HCT116 (cell line): ENCODE measurements at regions not wholly inside any gene's neighbourhood (a gene's known extent, or its start where the extent isn't known, plus 50 kb on each side); places are given as distances from the start of the nearest gene placed in this dataset.

Source experiments
- ATAC-seq: fragments of 200-7000 bp; cut with Tn5 transposase; 2 replicates; pipeline ENCODE4 v1.9.1; 2020; ENCODE audit warnings: mild to moderate bottlenecking, moderate library complexity
- BruUV-seq: library from RNA; stranded (reverse); fragments of 400-500 nt; replicated peaks from 2 replicates; lab custom pipeline; 2021; lab: Mats Ljungman, UMichigan
- CTCF ChIA-PET: fragments of 300-600 bp; sonication (Branson Sonifier 250); formaldehyde crosslinking; loops from one replicate; lab custom pipeline; 2021; ENCODE audit warnings: antibody characterized with exemption; lab: Charles Lee
- POLR2A ChIA-PET: fragments of 300-600, 350-600 bp; sonication (Branson Sonifier 250); formaldehyde crosslinking; loops from one replicate; lab custom pipeline; 2021; ENCODE audit warnings: antibody characterized with exemption; lab: Charles Lee
- RAD21 ChIA-PET, 2 experiments: fragments of 300-600 bp; sonication (Branson Sonifier 250); formaldehyde crosslinking; loops; one replicate each; lab custom pipeline; 2023; ENCODE audit warnings: low total read pairs in 2 of 2; ENCODE audit not compliant: uncharacterized antibody in 2 of 2, unreplicated experiment in 2 of 2, low non-redundant PET in 1 of 2; lab: Charles Lee
- DNase-seq: peaks from one replicate; pipeline ENCODE4 v3.0.0-alpha.2; 2010; ENCODE audit warnings: low read depth, low spot score
- H2AFZ ChIP-seq: fragments of 200-600 bp; shearing (Covaris generic), sonication (generic); 2 replicates; pipeline ENCODE4 v1.6.1; 2017; ENCODE audit warnings: low read depth, mixed run types, mixed read lengths, antibody characterized with exemption, low read length; ENCODE audit not compliant: poor library complexity, severe bottlenecking
- H3K27ac ChIP-seq: 2 replicates; pipeline ENCODE4 v1.5.1; 2012; ENCODE audit warnings: low read depth, low read length
- H3K27me3 ChIP-seq: fragments of 200-600 bp; sonication (generic); 2 replicates; pipeline ENCODE4 v1.6.1; 2016; ENCODE audit warnings: mixed run types, low read length, mixed read lengths; ENCODE audit not compliant: insufficient read depth
- H3K36me3 ChIP-seq, 2 experiments: fragments of 200-500 bp in 1 of 2; fragments of 200-600 bp in 1 of 2; sonication (Bioruptor generic) in 1 of 2; sonication (generic) in 1 of 2; 2 replicates each; pipeline versions ENCODE4 v1.5.1 to v1.6.1; 2014 to 2016; ENCODE audit warnings: low read length in 2 of 2, inconsistent platforms in 1 of 2, mixed read lengths in 1 of 2, mixed run types in 1 of 2; ENCODE audit not compliant: insufficient read depth in 2 of 2, control insufficient read depth in 1 of 2
- H3K4me1 ChIP-seq, 2 experiments: fragments of 200-600 bp in 1 of 2; sonication (generic) in 1 of 2; 2 replicates each; pipeline versions ENCODE4 v1.5.1 to v1.6.1; 2012 to 2017; ENCODE audit warnings: low read length in 2 of 2, inconsistent platforms in 1 of 2, mild to moderate bottlenecking in 1 of 2, mixed read lengths in 1 of 2, mixed run types in 1 of 2, moderate library complexity in 1 of 2; ENCODE audit not compliant: insufficient read depth in 2 of 2, control insufficient read depth in 1 of 2
- H3K4me2 ChIP-seq: fragments of 200-600 bp; sonication (generic); 2 replicates; pipeline ENCODE4 v1.6.1; 2017; ENCODE audit warnings: mixed run types, low read length, mixed read lengths
- H3K4me3 ChIP-seq, 2 experiments: fragments of 200-600 bp in 1 of 2; sonication (generic) in 1 of 2; replicated peaks in 1 of 2; 2 replicates each; pipeline ENCODE4 v1.5.1; 2011 to 2016; ENCODE audit warnings: low read length in 2 of 2, control low read depth in 1 of 2, low read depth in 1 of 2, mild to moderate bottlenecking in 1 of 2, mixed read lengths in 1 of 2, mixed run types in 1 of 2
- H3K79me2 ChIP-seq: fragments of 200-600 bp; sonication (generic); 2 replicates; pipeline ENCODE4 v1.6.1; 2017; ENCODE audit warnings: mild to moderate bottlenecking, mixed run types, low read length, moderate library complexity, mixed read lengths; ENCODE audit not compliant: insufficient read depth
- H3K9ac ChIP-seq: fragments of 200-600 bp; sonication (generic); 2 replicates; pipeline ENCODE4 v1.6.1; 2016; ENCODE audit warnings: low read length, mixed read lengths
- H3K9me2 ChIP-seq: fragments of 200-600 bp; sonication (generic), shearing (Covaris generic); 2 replicates; pipeline ENCODE4 v1.6.1; 2017; ENCODE audit warnings: mixed run types, mild to moderate bottlenecking, moderate library complexity; ENCODE audit not compliant: insufficient read depth
- H3K9me3 ChIP-seq, 2 experiments: fragments of 200-500 bp in 1 of 2; fragments of 200-600 bp in 1 of 2; sonication (Bioruptor generic) in 1 of 2; sonication (generic) in 1 of 2; 2 replicates each; pipeline ENCODE4 v1.6.1; 2014 to 2017; ENCODE audit warnings: low read length in 2 of 2, mixed read lengths in 2 of 2, inconsistent platforms in 1 of 2, low read depth in 1 of 2, mild to moderate bottlenecking in 1 of 2, mixed run types in 1 of 2, moderate library complexity in 1 of 2; ENCODE audit not compliant: control insufficient read depth in 1 of 2, insufficient read depth in 1 of 2
- H4K20me1 ChIP-seq: fragments of 200-600 bp; sonication (generic), shearing (Covaris generic); 2 replicates; pipeline ENCODE4 v1.6.1; 2017; ENCODE audit warnings: mixed run types, mild to moderate bottlenecking, moderate library complexity; ENCODE audit not compliant: insufficient read depth
- CBX3 ChIP-seq: IDR thresholded peaks from 2 replicates; pipeline ENCODE4 v1.6.1; 2012; ENCODE audit warnings: low read depth
- CEBPB ChIP-seq: IDR thresholded peaks from 2 replicates; pipeline ENCODE4 v1.6.1; 2012; ENCODE audit warnings: low read depth
- EGR1 ChIP-seq: IDR thresholded peaks from 2 replicates; pipeline ENCODE4 v1.6.1; 2012; ENCODE audit warnings: low read depth
- ELF1 ChIP-seq: IDR thresholded peaks from 2 replicates; pipeline ENCODE4 v1.6.1; 2012; ENCODE audit warnings: low read depth, borderline replicate concordance
- EZH2 ChIP-seq: fragments of 200-600 bp; sonication (generic); IDR thresholded peaks from 2 replicates; pipeline ENCODE4 v1.6.1; 2017; ENCODE audit warnings: antibody characterized with exemption, mixed run types
- EZH2phosphoT487 ChIP-seq: fragments of 200-600 bp; IDR thresholded peaks from 2 replicates; pipeline ENCODE4 v1.6.1; 2018; ENCODE audit warnings: antibody characterized with exemption, borderline replicate concordance
- JUND ChIP-seq: IDR thresholded peaks from 2 replicates; pipeline ENCODE4 v1.6.1; 2012
- POLR2A ChIP-seq: IDR thresholded peaks from 2 replicates; pipeline ENCODE4 v1.7.0; 2011; ENCODE audit warnings: borderline replicate concordance; ENCODE audit not compliant: insufficient read depth, insufficient read length; ENCODE audit errors: extremely low read depth
- POLR2AphosphoS5 ChIP-seq: IDR thresholded peaks from 2 replicates; pipeline ENCODE4 v1.6.1; 2011; ENCODE audit warnings: mild to moderate bottlenecking, low read depth, low read length, moderate library complexity
- RAD21 ChIP-seq: IDR thresholded peaks from 2 replicates; pipeline ENCODE4 v1.6.1; 2012; ENCODE audit warnings: low read depth, mild to moderate bottlenecking
- SIN3A ChIP-seq: IDR thresholded peaks from 2 replicates; pipeline ENCODE4 v1.6.1; 2012; ENCODE audit warnings: low read depth
- SRF ChIP-seq: IDR thresholded peaks from 2 replicates; pipeline ENCODE4 v1.6.1; 2012; ENCODE audit warnings: low read depth
- YY1 ChIP-seq: IDR thresholded peaks from 2 replicates; pipeline ENCODE4 v1.6.1; 2011; ENCODE audit warnings: low read length, low read depth, moderate library complexity, mild to moderate bottlenecking; ENCODE audit not compliant: insufficient replicate concordance; ENCODE audit errors: extremely low read depth
- ZFX ChIP-seq: fragments of 450-650 bp; IDR thresholded peaks from 2 replicates; pipeline ENCODE4 v1.6.1; 2017
- ZNF274 ChIP-seq: fragments of 200-500 bp; sonication (Bioruptor generic); IDR thresholded peaks from 2 replicates; pipeline ENCODE4 v1.6.1; 2014; ENCODE audit warnings: mild to moderate bottlenecking, low read depth, low read length, inconsistent platforms
- intact Hi-C: fragments of 100-400 bp; cut with micrococcal nuclease; formaldehyde crosslinking; loops from 2 replicates; pipeline ENCODE4 v1.10.0; 2022
- TF ChIP-seq, protein P1 (sequence below), 3 experiments: fragments of 200-600 bp in 1 of 3; sonication (generic) in 1 of 3; IDR thresholded peaks in 2 of 3; conservative IDR thresholded peaks in 1 of 3; 2 replicates each; pipeline ENCODE4 v1.5.1; 2012 to 2017; ENCODE audit warnings: low read depth in 2 of 3, low read length in 2 of 3, antibody characterized with exemption in 1 of 3, borderline replicate concordance in 1 of 3, control low read depth in 1 of 3, mild to moderate bottlenecking in 1 of 3, mixed read lengths in 1 of 3, mixed run types in 1 of 3, moderate library complexity in 1 of 3; ENCODE audit not compliant: insufficient read depth in 1 of 3
- TF ChIP-seq, protein P2 (sequence below): IDR thresholded peaks from 2 replicates; pipeline ENCODE4 v1.6.1; 2012
- TF ChIP-seq, protein P3 (sequence below): IDR thresholded peaks from 2 replicates; pipeline ENCODE4 v1.6.1; 2011; ENCODE audit warnings: mild to moderate bottlenecking, low read length, moderate library complexity; ENCODE audit not compliant: insufficient replicate concordance; ENCODE audit errors: extremely low read depth
- TF ChIP-seq, protein P4 (sequence below): IDR thresholded peaks from 2 replicates; pipeline ENCODE4 v1.6.1; 2012

DNA sequence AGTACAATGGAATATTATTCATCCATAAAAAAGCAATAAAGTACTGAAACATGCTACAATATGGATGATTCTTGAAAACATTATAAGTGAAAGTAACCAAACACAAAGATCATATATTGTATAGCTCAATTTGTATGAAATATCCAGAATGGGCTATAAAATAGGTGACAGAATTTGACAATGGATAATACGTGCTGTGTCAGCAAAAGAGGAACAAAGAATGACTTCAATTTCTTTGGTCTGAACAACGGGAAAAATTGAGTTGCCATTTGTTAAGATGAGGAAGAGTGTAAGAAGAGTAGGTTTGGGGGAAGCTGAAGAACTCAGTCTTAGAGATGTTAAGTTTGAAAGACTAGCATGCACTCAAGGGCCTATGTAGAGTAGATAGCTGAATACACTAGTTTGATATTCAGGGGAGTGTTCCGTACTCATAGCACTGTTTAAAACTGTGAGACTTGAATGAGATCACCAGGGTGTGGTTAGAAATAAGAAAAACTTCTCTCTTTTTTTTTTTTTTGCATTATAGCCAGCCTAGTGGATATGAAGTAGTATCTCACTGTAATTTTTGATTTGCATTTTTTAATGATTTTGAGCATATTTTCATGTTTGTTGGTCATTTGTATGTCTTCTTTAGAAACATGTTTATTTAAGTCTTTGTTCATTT, 213.6 kb downstream of the NR4A2 start:
- no peaks in the 10 kb centered on the region for H3K9me3 ChIP-seq
- H3K4me3 ChIP-seq, result no peak overlapping the region
- no peaks in the 10 kb centered on the region; a peak in 1 of 4 replicates for H3K4me1 ChIP-seq
- no peak overlapping the region for H2AFZ ChIP-seq
- ATAC-seq (no peak), DNase-seq (no peak)
- POLR2A ChIA-PET, result no interaction called here
- H3K9ac ChIP-seq, result no peak overlapping the region
- no peaks in the 10 kb centered on the region for H3K79me2 ChIP-seq
- no peaks in the 10 kb centered on the region for H4K20me1 ChIP-seq
- H3K27me3 ChIP-seq, result no peaks in the 10 kb centered on the region
- no peaks in the 10 kb centered on the region for H3K9me2 ChIP-seq
- TF ChIP-seq EGR1 (no peak), YY1 (no peak), SRF (no peak), CBX3 (no peak), POLR2A (no peak), EZH2phosphoT487 (no peak), EZH2 (no peak), JUND (no peak), ELF1 (no peak), SIN3A (no peak), ZNF274 (no peak), CEBPB (no peak), POLR2AphosphoS5 (no peak), ZFX (no peak), RAD21 (no peak)
- TF ChIP-seq, protein P1, sequence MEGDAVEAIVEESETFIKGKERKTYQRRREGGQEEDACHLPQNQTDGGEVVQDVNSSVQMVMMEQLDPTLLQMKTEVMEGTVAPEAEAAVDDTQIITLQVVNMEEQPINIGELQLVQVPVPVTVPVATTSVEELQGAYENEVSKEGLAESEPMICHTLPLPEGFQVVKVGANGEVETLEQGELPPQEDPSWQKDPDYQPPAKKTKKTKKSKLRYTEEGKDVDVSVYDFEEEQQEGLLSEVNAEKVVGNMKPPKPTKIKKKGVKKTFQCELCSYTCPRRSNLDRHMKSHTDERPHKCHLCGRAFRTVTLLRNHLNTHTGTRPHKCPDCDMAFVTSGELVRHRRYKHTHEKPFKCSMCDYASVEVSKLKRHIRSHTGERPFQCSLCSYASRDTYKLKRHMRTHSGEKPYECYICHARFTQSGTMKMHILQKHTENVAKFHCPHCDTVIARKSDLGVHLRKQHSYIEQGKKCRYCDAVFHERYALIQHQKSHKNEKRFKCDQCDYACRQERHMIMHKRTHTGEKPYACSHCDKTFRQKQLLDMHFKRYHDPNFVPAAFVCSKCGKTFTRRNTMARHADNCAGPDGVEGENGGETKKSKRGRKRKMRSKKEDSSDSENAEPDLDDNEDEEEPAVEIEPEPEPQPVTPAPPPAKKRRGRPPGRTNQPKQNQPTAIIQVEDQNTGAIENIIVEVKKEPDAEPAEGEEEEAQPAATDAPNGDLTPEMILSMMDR (IDR thresholded peaks at IDR 0.05 in 2 of 3, conservative IDR thresholded peaks at IDR 0.05 in 1 of 3; ENCODE audit: borderline replicate concordance in 1 of 3, insufficient read depth in 1 of 3, low read depth in 2 of 3, low read length in 2 of 3), result no peak
- TF ChIP-seq, protein P2, sequence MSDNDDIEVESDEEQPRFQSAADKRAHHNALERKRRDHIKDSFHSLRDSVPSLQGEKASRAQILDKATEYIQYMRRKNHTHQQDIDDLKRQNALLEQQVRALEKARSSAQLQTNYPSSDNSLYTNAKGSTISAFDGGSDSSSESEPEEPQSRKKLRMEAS, result no peak
- TF ChIP-seq, protein P3, sequence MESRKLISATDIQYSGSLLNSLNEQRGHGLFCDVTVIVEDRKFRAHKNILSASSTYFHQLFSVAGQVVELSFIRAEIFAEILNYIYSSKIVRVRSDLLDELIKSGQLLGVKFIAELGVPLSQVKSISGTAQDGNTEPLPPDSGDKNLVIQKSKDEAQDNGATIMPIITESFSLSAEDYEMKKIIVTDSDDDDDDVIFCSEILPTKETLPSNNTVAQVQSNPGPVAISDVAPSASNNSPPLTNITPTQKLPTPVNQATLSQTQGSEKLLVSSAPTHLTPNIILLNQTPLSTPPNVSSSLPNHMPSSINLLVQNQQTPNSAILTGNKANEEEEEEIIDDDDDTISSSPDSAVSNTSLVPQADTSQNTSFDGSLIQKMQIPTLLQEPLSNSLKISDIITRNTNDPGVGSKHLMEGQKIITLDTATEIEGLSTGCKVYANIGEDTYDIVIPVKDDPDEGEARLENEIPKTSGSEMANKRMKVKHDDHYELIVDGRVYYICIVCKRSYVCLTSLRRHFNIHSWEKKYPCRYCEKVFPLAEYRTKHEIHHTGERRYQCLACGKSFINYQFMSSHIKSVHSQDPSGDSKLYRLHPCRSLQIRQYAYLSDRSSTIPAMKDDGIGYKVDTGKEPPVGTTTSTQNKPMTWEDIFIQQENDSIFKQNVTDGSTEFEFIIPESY, result no peak
- TF ChIP-seq, protein P4, sequence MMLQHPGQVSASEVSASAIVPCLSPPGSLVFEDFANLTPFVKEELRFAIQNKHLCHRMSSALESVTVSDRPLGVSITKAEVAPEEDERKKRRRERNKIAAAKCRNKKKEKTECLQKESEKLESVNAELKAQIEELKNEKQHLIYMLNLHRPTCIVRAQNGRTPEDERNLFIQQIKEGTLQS, result no peak
- H3K4me2 ChIP-seq, result no peak overlapping the region
- H3K27ac ChIP-seq, result no peak overlapping the region
- RAD21 ChIA-PET, result no interaction called here
- CTCF ChIA-PET, result no interaction called here
- BruUV-seq, result no TSS peak
- no peaks in the 10 kb centered on the region for H3K36me3 ChIP-seq
- intact Hi-C loops, result no loop called here
